ENCODE measurements at regions not wholly inside any gene's neighbourhood (a gene's known extent, or its start where the extent isn't known, plus 50 kb on each side); places are given as distances from the start of the nearest gene placed in this dataset.
"Not testable (repeated sequence)": the region's sequence is repeated elsewhere in the genome, so short reads cannot be mapped to it uniquely, and the experiment has no call there.

DNA sequence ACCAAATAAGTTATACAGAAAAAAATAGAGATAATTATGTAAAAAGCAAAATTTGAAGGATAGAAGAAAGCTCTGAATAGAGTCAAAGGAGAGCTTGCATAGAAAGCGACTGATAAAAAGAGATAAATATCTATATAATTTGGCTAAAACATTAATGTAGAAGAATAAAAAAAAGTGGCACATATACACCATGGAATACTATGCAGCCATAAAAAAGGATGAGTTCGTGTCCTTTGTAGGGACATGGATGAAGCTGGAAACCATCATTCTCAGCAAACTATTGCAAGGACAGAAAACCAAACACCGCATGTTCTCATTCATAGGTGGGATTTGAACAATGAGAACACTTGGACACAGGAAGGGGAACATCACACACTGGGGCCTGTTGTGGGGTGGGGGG is 693.3 kb upstream of the NR2F2 start:
- not testable (repeated sequence) for DNase-seq

DNA sequence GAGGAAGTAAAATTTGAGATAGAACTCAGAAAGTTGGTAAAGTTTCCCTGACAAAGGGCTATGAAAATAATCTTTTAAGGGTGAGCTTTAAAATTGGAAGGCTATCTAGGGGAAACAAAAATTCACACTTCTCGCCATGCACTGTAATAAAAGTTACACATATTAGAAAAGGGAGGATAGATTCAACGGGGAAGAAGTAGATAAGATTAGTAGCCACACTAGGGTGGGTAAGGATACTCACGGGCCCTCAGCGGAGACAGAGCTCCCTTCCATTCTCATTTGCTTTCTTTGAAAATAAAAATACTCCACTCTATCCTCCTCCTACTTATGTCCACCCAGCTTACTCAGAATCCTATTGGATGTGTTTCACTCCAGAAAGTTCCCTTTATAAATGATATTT is 691.3 kb upstream of the NR2F2 start:
- DNase-seq, result no peak

DNA sequence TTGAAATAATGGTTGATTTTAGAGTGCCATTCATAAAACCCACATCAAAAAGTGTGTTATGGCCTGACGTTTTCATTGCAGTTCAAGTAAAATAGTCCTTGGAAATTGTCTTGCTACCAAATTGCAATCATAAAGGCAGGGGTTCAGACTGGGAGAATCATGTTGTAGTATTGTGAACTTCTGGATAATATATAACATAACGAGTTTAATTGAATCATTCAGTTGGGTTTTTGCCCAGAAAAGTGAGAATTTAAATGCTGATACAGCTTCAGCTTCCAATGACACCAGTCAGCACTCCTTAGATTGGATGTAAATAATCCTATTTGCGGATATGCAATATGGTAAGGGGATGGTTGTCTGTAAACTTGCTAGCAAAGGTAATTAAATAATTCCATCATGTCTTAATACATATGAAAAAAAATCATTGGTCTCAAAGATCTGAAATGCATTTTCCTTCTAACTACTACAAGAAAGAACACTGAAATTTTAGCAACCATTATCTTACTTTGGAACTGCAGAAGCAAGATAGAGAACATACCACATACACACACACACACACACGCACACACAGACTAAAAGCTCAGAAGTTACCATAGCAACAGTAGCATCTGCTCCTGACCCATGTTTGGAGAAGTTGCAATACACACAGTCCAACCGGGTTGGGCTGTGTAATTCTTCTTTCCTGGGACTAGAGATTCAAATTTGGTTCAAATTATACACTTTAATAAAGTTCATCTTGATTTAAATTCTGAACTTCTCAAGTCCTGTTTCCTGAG is 686.2 kb upstream of the NR2F2 start:
- no peak for DNase-seq

DNA sequence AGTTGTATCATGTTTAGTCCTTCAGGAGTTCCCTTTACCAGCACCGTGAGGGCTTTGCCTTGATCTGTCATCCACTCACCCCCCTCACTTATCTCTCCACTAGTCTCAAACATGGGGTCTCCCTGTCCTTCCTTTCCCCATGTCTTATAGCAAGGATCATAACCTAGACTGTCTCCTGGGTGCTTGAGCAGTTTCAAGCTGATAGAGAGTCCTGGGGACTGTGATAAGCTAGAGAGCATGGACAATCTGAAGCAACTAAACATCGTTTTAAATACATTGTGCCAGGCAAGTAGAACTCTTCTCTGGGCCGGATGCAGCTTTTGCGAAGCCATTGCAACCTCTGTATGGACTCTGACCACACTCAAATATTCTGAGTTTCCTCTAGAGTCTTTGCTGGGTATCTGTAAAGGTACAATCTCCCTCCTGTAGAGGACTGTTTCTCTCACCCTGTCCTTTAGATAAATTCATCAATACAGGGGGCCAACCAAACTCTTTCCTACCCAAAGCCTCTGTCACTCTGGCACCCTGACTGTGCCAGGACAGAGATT is 684.6 kb upstream of the NR2F2 start:
- no peak for DNase-seq

DNA sequence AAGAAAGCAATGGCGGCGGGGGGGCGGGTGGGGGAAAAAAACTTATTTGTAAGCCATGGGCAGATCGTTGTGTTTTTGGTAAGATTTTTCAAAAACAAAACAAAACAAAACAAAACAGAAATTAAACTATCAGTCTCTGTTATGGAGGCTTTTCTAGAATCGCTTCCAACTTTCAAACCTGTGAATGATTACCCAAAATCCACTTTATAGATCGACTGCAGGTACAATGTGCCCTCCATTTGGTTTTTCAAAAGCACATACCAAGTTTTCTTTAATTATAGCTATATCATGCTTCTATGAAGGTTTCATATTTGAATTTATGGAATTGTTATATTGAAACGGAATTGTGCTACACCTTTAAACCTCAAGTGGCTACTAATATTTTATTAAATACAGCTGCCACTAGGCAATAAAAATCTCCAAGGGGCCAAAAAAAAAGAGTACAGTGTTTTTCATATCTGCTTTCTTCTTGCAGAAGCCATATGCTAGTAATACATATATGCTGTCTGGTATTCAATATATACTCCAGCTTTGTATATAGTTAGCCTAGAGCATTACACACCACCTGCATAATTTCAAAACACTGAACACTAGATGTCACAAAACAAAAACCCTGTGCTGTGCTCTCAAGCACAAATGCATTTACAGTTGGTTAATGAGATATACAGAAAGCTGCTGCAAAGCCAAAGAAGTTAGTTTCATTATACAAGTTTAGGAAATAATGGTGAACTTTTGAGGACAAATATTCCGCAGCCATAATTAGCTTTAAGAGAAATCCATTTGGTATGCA is 683.8 kb upstream of the NR2F2 start:
- DNase-seq, result no peak

DNA sequence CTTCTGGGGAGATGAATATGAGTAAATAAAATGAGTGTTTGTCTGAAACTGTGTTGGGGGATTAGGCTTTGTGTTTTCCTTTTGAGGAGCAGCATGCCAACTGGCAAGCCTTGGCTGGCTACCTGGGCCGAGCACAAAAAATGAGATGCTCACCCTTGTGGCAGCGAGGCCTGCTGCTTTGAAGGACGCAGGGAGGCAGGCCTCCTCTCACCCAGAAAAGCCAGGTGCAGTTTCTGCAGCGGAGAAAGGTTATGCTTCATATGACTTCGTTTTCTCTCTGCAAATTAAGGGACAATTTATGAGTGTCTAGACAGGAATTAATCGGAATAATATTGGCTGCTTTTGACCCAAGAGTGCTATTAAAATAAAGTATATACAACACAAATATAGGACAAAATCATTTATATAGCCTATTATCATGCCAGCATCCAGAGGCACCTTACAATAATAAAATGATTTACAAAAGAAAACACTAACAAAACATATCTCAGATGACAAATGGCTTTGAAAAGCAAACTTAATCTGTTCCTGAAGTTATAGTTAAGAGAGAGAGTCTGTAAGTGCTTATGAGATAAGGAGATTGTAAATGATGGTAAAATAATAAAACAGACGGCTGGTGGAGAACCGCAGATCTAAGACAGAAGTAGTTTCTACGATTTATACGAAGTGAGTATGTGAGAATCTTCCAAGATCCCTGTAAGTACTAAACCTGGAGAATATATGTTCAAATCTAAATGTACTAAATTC is 682.8 kb upstream of the NR2F2 start:
- no peak for DNase-seq

DNA sequence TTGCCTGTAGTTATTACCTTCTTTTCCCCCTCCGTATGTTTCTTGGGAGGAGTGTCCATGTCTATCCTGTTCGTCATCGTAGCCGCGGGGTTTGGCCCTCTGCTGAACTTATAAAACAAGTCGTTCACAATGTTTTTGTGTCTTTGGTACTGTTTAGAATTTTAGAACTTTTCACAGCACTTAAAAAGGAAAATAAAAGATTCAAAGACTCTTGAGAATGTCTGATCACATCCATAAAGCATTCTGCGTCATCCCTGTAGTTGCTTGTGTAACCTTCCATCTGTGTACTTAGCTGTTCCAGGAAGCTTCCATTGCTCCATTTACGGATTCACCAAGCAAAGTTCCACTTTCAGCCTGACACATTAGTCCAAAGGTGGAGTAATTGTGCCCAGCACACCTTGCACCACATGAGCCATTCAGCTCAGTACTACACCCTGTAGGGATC is 677.1 kb upstream of the NR2F2 start:
- no peak for DNase-seq

DNA sequence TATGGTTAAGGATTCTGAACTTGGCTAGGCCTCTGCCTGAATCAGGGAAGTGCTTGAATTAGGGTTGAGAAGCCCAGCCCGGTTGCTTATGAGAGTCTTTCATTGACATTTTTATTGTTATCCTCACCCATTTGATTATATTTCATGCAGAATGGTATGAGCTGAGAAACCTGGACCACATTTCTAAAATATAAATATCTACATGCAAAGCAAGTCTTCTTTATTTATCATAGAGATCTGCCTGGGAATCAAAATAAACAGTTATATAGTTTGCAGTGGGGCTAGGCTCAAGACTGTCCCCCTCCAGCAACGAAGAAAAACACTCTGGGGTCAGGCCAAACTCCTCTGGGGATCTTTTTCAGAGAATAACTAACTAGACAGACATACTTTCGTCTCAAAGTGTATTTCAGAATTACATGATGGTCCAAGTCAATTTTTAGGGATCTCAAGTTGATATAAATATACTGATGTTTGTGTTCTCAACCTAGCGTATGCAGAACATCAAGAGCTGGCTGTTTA is 675.4 kb upstream of the NR2F2 start:
- no peak for DNase-seq

DNA sequence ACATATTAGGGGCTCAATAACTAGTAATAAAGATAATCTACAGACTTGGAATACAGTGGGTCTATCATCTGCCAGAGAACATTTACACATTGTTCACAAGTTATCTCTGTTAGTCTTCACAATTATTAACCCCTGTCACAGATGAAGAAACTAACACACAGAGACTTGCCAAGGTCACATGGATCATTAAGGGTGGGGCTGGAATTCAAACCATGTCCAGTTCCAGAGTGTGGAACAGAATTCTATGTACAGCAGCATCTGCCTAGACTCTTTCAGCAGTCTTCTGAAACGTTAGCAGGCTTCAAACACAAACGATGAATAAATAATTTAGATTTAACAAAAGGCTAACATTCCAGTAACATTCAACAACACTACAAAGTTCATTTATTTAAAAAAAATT is 673.9 kb upstream of the NR2F2 start:
- DNase-seq, result no peak

DNA sequence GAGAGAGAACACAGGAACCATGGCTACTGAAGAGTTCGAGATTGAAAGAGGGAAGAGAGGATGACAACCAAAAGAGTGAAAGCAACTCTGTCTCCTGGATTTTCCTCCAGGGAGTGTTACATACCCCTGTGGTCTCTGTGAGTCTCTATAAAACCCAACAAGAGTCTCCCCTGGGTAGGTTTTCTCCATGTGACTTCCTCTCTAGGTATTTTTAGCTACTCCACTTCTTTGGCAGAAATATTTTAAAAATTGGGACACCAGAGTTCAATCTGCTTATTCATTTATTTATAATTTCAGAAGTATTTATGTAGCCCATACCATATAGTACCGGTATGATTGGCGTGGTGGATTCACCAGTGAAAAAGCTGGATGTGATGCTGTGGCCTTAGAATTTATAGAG is 671.7 kb upstream of the NR2F2 start:
- no peak for DNase-seq

DNA sequence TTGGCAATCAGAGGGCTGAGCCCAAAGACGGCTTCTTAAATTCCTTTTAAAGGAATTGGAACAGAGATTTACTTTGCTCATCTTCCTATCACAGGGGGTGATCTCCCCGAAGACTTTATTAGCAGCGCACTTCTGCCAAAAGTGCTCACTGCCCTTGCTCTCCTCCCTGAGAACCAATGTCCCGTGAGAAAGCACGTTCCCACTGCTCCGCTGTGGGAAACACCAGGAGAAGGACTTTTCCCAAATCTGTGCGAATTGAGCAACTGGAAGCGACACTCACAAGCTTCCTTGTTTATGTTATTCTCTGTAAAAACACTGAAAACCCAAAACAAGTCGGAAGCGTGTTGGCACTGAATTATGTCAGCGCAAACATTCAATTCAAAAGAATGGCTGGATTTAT is 670.8 kb upstream of the NR2F2 start:
- no peak for DNase-seq

DNA sequence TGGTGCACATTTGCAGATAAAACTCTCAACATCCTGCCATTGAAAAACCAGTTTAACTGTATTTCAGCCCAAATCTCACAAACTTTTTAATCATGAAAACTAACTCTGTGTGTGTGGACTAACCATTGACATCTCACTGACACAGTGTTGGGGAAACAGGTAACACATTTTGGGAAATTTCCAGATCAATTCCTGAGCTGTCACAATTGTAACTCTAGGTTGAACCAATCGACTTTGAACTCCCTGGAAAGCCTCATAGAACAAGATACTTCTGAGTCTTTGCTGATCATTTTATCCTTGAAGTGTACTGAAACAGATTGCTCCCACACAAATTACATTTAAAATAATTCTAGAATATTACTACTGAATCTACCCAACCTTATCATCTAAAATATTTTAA is 667.9 kb upstream of the NR2F2 start:
- no peak for DNase-seq

DNA sequence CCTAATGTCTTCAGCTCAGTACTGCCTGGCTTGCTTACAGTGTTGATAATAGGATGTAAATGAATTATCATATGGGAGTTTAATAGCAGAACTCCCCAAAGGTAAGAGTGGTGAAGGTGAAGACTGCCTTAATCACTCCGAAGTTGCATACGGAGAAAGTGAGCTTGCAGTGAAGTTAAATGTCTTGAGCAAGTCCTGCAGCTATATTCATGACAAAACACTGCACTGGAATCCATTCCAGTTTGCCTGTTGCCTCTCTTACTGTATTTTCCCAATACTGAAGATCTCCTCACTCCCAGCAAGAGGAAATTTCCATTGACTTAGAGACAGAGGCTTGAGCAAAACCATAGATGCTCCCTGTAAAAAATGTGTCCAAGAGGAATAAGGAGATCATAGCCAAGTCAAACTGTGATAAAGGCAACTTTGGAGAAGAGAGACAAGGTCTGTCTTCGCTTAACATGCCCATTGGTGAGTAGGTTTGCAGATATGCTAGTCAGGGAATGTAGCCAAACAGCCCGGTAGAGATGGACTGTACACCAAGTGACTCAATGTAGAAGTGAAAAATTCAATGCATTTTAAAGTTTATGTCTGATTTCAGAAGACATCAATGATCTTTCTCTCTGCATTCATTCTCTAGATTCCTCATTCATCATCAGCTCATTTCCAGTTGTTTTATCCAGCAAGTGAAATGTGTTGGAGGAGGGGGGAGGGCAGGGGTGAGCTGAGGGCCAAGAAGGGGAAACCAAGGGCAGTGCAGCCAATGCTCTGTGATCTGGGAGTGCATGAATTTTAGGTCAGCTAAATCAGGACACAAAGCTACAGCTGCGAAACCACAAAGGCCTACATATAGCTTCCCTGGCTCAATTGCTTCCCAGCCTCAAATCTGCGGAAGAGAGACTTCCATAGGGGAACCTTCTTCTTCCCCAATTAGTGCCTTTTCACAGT is 667.1 kb upstream of the NR2F2 start:
- DNase-seq, result no peak

DNA sequence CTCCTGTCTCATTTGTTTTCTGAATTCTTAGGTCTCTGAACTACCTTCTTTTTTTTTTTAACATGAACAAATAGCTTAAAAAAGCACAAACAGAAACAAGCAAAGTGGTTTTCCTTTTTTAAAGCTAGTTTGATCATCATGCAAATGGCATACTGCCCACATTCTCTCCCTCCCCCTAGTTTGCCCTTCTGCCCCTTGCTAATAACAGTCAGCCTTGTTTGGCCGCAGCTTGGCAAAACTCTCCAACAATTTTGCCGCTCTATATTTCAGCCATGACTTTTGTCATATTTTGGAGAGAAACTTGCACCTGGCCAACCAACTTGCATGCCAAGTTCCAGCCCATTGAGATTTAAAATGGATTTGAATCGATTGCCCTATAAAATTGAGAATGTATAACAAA is 666.0 kb upstream of the NR2F2 start:
- no peak for DNase-seq

DNA sequence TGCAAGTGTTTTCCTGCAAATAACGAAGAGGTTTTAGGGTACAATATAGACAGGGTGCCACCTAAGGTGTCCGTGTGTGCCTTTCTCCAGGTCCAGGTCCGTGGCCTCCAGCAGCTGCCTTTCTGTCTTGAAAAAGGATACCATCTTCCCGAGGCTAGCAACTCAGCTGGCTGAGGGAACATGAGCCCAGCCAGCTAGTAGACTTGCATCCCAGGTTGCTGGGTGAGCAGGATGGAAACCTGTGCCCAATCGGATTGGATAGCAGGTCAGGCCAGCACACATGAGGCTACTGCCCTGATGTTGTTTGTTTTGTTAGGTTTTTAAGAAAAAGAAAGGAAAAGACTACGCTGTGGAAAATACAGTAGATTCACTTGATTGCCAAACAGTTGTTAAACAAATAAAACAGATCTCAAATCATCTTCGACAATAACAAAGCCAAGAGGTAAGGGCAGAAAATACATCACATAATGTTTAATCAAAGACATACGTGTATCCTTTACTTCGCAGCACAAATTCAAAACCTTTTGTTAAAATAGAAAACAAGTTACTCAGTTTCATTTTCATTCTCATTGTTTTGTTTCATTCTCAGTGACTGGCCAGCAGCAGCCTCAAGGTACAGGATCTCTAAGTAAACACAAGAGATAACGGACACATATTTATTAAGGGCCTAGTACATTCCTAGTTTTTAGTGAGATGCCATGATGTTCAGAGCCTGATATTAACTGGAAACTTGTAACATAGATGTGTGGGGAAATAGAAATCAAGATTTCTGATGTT is 661.2 kb upstream of the NR2F2 start:
- no peak for DNase-seq

DNA sequence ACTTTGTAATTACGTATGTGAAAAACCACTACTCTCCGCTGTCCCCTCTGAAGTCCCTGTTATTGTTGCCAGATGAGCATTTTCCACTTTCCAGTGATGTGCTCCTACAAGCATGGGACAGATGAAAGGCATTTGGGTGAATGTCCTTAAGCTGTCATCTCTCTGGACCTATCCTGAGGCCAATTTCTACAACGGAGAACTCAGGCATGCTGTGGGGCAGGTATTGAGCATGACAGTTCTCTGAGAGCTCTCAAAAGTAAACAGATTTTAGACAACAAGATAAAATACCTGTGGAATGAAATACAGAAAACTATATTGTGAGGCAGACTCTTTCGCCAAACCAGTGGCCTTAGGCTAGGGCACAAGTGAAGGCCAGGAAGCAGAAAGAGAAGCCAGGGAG is 656.5 kb upstream of the NR2F2 start:
- DNase-seq, result no peak

DNA sequence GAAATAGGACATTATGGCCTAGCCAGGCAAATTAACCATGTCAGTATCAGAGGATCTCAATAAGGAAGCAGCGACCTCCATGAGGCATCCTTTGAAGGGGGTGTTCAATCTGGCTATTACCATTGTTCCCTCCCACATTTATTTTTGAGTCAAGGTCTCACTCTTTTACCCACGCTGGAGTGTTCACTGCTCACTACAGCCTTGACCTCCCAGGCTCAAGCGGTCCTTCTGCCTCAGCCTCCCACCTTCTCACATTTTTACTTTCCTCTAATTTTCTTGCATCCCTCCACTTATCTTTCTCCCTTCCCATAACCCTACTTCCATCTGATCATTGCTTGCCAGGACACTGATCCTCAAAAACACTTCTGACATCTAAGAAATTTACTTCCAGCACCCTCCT is 654.0 kb upstream of the NR2F2 start:
- DNase-seq, result no peak

DNA sequence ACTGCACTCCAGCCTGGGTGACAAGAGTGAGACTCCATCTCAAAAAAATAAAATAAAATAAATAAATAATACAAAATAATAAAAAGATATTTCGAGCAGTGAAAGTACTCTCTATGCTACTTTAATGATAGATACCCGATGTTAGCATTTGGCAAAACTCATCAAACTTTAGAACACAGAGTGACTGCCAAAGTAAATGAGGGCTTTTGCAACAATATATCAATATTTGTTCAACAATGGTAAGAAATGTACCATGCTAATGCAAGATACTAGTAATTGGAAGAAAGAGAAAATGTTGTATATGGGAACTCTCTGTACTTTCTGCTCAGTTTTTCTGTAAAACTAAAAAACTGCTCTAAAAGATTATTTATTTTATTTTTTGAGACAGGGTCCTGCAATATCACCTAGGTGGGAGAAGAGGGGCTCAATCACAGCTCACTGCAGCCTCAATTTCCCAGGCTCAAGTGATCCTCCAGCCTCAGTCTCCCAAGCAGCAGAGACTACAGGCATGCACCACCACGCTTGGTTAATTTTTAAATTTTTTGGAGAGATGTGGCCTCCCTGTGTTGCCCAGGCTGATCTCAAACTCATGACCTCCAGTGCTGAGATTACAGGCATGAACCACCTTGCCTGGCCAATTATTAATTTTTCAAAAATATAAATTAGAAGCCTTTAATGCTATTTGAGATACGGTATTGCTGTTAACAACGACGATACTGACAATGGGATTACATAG is 650.5 kb upstream of the NR2F2 start:
- no peak for DNase-seq

DNA sequence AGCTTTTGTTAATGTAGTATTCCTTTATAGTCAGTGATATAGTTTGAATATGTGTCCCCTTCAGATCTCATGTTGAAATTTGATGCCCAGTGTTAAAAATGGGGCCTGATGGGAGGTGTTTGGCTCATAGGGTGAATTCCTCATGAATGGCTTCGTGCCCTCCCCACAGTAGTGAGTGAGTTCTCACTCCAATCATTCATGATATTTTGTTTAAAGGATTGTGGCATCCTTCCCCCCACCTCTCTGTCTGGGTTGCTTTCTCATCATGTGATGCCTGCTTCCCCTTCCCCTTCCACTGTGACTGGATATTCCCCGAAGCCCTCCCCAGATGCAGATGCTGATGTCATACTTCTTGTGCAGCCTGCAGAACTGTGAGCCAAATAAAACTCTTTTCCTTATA is 649.8 kb upstream of the NR2F2 start:
- DNase-seq, result no peak

DNA sequence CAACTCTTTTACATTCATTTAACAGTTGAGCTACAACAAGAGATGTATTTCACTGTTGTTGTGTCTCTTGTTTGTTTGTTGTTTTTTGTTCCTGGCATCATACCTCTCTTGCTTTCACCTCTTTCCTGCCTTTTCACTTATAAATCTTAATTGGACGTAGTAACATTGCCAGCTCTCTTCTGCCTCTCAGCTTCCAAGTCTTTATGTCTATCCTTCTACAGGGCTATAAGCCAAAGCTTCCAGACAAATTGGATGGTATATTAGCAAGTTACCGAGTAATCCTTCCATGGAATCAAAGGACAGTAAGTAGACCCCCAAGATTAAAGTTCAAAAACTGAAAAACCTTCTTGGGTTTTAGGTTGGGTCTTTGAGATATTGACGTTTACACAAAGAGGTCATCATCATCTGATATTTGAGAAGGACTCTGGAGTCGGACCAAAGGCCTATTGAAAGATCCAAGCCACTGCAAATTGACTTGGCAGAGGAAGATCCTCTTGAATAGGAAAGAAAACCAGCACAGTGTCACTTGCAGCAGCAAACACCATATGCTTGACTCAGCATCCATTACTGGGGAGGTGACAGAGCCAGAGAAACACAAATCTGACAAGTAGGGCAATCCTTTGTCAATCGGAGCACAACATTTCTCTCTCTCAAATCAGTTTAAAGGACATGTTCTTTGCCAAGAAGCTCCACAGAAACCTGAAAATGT is 648.5 kb upstream of the NR2F2 start:
- DNase-seq, result no peak
